Kidney (tissue), 13 donors: ENCODE measurements at regions not wholly inside any gene's neighbourhood (a gene's known extent, or its start where the extent isn't known, plus 50 kb on each side); places are given as distances from the start of the nearest gene placed in this dataset.

Experiments used
- DNase-seq, 5 donors: peaks; one replicate each; pipeline ENCODE4 v3.0.0-alpha.2; 2013 to 2020
- FAIRE-seq: peaks from 2 replicates; lab custom pipeline; 2012; peaks lifted over from hg19 to GRCh38; lab: Jason Lieb, UNC
- H3K27ac ChIP-seq, 2 donors: one replicate each; pipeline ENCODE4 v1.7.0; 2013; ENCODE audit warnings: low read depth in 2 of 2, low read length in 2 of 2, inconsistent platforms in 1 of 2
- H3K27me3 ChIP-seq: one replicate; pipeline ENCODE4 v1.7.1; 2013; ENCODE audit warnings: low read length, inconsistent platforms; ENCODE audit not compliant: control insufficient read depth, insufficient read depth
- H3K36me3 ChIP-seq, 3 donors: one replicate each; pipeline versions ENCODE4 v1.7.0 to v1.7.1; 2013; ENCODE audit warnings: low read length in 3 of 3, control low read depth in 1 of 3, inconsistent platforms in 1 of 3; ENCODE audit not compliant: insufficient read depth in 3 of 3, control insufficient read depth in 2 of 3
- H3K4me1 ChIP-seq, 3 donors: one replicate each; pipeline versions ENCODE4 v1.7.0 to v1.7.1; 2013; ENCODE audit warnings: low read length in 3 of 3, inconsistent platforms in 1 of 3, low read depth in 1 of 3; ENCODE audit not compliant: control insufficient read depth in 2 of 3, insufficient read depth in 2 of 3
- H3K4me3 ChIP-seq, 3 donors: one replicate each; pipeline versions ENCODE4 v1.7.0 to v1.8.1; 2013; ENCODE audit warnings: low read length in 3 of 3, control low read depth in 1 of 3, inconsistent platforms in 1 of 3
- H3K9ac ChIP-seq, 3 donors: one replicate each; pipeline versions ENCODE4 v1.7.0 to v1.7.1; 2013; ENCODE audit warnings: low read length in 3 of 3, control low read depth in 1 of 3, inconsistent platforms in 1 of 3
- H3K9me3 ChIP-seq, 3 donors: one replicate each; pipeline versions ENCODE4 v1.7.0 to v1.7.1; 2013; ENCODE audit warnings: low read length in 3 of 3, control low read depth in 1 of 3, inconsistent platforms in 1 of 3; ENCODE audit not compliant: control insufficient read depth in 2 of 3, insufficient read depth in 1 of 3
- CTCF ChIP-seq: IDR thresholded peaks from 3 replicates; pipeline ENCODE4 v1.5.1; 2012; ENCODE audit warnings: mild to moderate bottlenecking, moderate library complexity, borderline replicate concordance; ENCODE audit not compliant: insufficient read depth; ENCODE audit errors: extremely low read depth
- intact Hi-C: fragments of 100-400 bp; cut with DNase I; formaldehyde crosslinking; loops from one replicate; pipeline ENCODE4 v1.11.1; 2022
- donor health status: control.
- donor health status: control.
- donor health status: control.
- donor health status: control.
- donor health status: control.
- donor health status: DM: yes; HTN: yes; CAD: no.
- donor health status: Normal renal cell carcinoma (clear cell type).

- intact Hi-C loops = no loop called here
- H3K36me3 ChIP-seq = no peaks in the 10 kb centered on the region
- peaks cover 5 to 28% (median 6%) of the 10 kb centered on the region in 3 donors for H3K4me1 ChIP-seq
- H3K9me3 ChIP-seq = no peaks in the 10 kb centered on the region
- TF ChIP-seq CTCF = no peak
- DNase-seq = peak in 1 of 5 donors; percentile 17
- H3K4me3 ChIP-seq = peak overlapping the region in 2 of 3 donors; percentile 45 to 49
- H3K27me3 ChIP-seq = no peaks in the 10 kb centered on the region
- H3K9ac ChIP-seq = no peak overlapping the region
- FAIRE-seq = no peak
- H3K27ac ChIP-seq = peak overlapping the region; percentile 8 to 23
Measured at GRCh38 chr2:41719756-41720155, 328.1 kb upstream of the PKDCC start.

- peak overlapping the region in 1 of 2 donors; percentile 40 for H3K27ac ChIP-seq
Measured at GRCh38 chr2:41720331-41721251, 327.2 kb upstream of the PKDCC start.

GRCh38 chr2:41722668-41723369, 325.0 kb upstream of the PKDCC start:
- no peak for TF ChIP-seq CTCF
- H3K9ac ChIP-seq = no peak overlapping the region
- H3K36me3 ChIP-seq = no peaks in the 10 kb centered on the region
- H3K4me3 ChIP-seq = no peak overlapping the region
- intact Hi-C loops = no loop called here
- DNase-seq (peak in 2 of 5 donors; percentile 52 to 60), FAIRE-seq (no peak)
- H3K27me3 ChIP-seq = no peaks in the 10 kb centered on the region
- H3K9me3 ChIP-seq = no peaks in the 10 kb centered on the region
- peaks cover 5 to 22% (median 6%) of the 10 kb centered on the region in 3 donors for H3K4me1 ChIP-seq
- peak overlapping the region in 1 of 2 donors; percentile 59 for H3K27ac ChIP-seq

More at GRCh38 chr2:41720331-41721251, 327.2 kb upstream of the PKDCC start:
- FAIRE-seq = peak; percentile 65
- peak overlapping the region in 2 of 3 donors; percentile 45 to 49 for H3K4me3 ChIP-seq
- intact Hi-C loops = no loop called here
- H3K9ac ChIP-seq = no peak overlapping the region
- H3K27me3 ChIP-seq = no peaks in the 10 kb centered on the region
- DNase-seq = peak in 2 of 5 donors; percentile 43 to 58
- H3K36me3 ChIP-seq = no peaks in the 10 kb centered on the region
- no peak for TF ChIP-seq CTCF
- H3K4me1 ChIP-seq = peaks cover 5 to 28% (median 6%) of the 10 kb centered on the region in 3 donors
- H3K9me3 ChIP-seq = no peaks in the 10 kb centered on the region
